ENCODE measurements at regions not wholly inside any gene's neighbourhood (a gene's known extent, or its start where the extent isn't known, plus 50 kb on each side); places are given as distances from the start of the nearest gene placed in this dataset.

GRCh38 chr4:14313757-14314156, 686.2 kb upstream of the BOD1L1 start:
- Mint-ChIP-seq H3K36me3 (no peaks in the 10 kb centered on the region), H3K4me1 (ENCODE audit: low read depth in 2 of 2) (no peaks in the 10 kb centered on the region), H3K27me3 (no peaks in the 10 kb centered on the region), H3K4me3 (no peak overlapping the region), H3K27ac (no peak overlapping the region), H3K9me3 (peaks cover 8% of the 10 kb centered on the region)
- DNase-seq (ENCODE audit: low spot score): no peak
- ATAC-seq: no peak

GRCh38 chr4:14315129-14315528, 687.2 kb upstream of the CPEB2 start:
- no peaks in the 10 kb centered on the region for H3K27me3 Mint-ChIP-seq
- no peak overlapping the region for H3K4me3 Mint-ChIP-seq

GRCh38 chr4:14317351-14317750, 684.9 kb upstream of the CPEB2 start:
- ATAC-seq (no peak), DNase-seq (ENCODE audit: low spot score) (no peak)
- H3K9me3 Mint-ChIP-seq: peaks cover 4% of the 10 kb centered on the region
- no peaks in the 10 kb centered on the region for H3K36me3 Mint-ChIP-seq
- H3K27me3 Mint-ChIP-seq: no peaks in the 10 kb centered on the region
- no peak overlapping the region for H3K4me3 Mint-ChIP-seq
- no peaks in the 10 kb centered on the region for H3K4me1 Mint-ChIP-seq (ENCODE audit: low read depth in 2 of 2)
- no peak overlapping the region for H3K27ac Mint-ChIP-seq

More at GRCh38 chr4:14315129-14315528, 687.2 kb upstream of the CPEB2 start:
- ATAC-seq (no peak), DNase-seq (ENCODE audit: low spot score) (no peak)
- Mint-ChIP-seq H3K4me1 (ENCODE audit: low read depth in 2 of 2) (no peaks in the 10 kb centered on the region), H3K36me3 (no peaks in the 10 kb centered on the region), H3K27ac (no peak overlapping the region), H3K9me3 (peaks cover 8% of the 10 kb centered on the region)

- no peaks in the 10 kb centered on the region for H3K36me3 Mint-ChIP-seq
- no peaks in the 10 kb centered on the region for H3K27me3 Mint-ChIP-seq
- H3K4me3 Mint-ChIP-seq: no peak overlapping the region
- ATAC-seq: no peak
- DNase-seq (ENCODE audit: low spot score): no peak
- peaks cover 4% of the 10 kb centered on the region for H3K9me3 Mint-ChIP-seq
- no peaks in the 10 kb centered on the region for H3K4me1 Mint-ChIP-seq (ENCODE audit: low read depth in 2 of 2)
- H3K27ac Mint-ChIP-seq: no peak overlapping the region
Measured at GRCh38 chr4:14318671-14319070, 683.6 kb upstream of the CPEB2 start.

DNA sequence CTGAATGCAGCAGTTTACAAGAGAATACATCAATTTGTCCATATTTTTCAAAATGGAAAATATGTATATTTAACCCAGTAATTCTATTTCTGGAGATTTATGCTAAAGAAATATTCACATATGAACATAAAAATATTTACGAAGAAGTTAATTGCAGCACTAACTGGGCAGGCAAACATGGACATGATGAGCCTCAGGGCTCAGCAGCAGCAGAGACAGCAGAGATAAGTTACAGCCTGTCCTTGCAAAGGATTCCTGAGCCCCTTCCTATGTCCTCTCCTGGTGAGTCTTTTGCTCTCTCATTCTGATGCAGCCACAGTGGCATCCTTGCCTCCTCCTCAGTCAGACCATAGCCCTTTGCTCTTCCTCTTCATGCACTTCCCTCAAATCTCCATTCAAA, 680.6 kb upstream of the CPEB2 start:
- Mint-ChIP-seq H3K4me1 (ENCODE audit: low read depth in 2 of 2) (no peaks in the 10 kb centered on the region), H3K9me3 (peaks cover 10% of the 10 kb centered on the region), H3K36me3 (no peaks in the 10 kb centered on the region), H3K4me3 (no peak overlapping the region), H3K27ac (no peak overlapping the region), H3K27me3 (no peaks in the 10 kb centered on the region)
- no peak for DNase-seq (ENCODE audit: low spot score)
- no peak for ATAC-seq

- H3K36me3 Mint-ChIP-seq: no peaks in the 10 kb centered on the region
- DNase-seq (ENCODE audit: low spot score): no peak
- H3K27ac Mint-ChIP-seq: no peak overlapping the region
- H3K27me3 Mint-ChIP-seq: no peaks in the 10 kb centered on the region
- H3K9me3 Mint-ChIP-seq: peaks cover 8% of the 10 kb centered on the region
- H3K4me3 Mint-ChIP-seq: no peak overlapping the region
- no peaks in the 10 kb centered on the region for H3K4me1 Mint-ChIP-seq (ENCODE audit: low read depth in 2 of 2)
- no peak for ATAC-seq
Measured at GRCh38 chr4:14323191-14323590, 679.1 kb upstream of the CPEB2 start.

DNA sequence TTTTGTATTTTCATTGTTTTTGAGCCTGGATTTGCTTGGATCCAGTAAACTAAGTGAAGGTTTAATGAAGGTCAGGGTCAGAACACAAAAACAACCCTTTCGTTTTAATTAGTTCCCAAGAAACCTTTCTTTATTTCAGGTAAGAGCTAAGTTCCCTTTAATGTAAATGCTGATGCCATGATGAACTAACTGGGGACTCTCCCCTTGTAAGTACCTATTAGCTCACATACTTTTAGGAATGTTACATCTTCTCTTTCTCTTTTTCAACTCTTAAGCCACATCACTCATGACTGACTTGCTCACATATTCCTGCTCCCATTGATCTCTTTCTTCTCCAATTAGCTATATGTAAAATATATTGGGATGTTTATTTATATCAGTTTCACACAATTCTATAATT, 673.1 kb upstream of the CPEB2 start:
- H3K27me3 Mint-ChIP-seq: no peaks in the 10 kb centered on the region
- no peaks in the 10 kb centered on the region for H3K4me1 Mint-ChIP-seq (ENCODE audit: low read depth in 2 of 2)
- H3K4me3 Mint-ChIP-seq: no peak overlapping the region
- no peaks in the 10 kb centered on the region for H3K36me3 Mint-ChIP-seq
- ATAC-seq (no peak), DNase-seq (ENCODE audit: low spot score) (no peak)
- H3K9me3 Mint-ChIP-seq: peaks cover 11% of the 10 kb centered on the region
- H3K27ac Mint-ChIP-seq: no peak overlapping the region

DNA sequence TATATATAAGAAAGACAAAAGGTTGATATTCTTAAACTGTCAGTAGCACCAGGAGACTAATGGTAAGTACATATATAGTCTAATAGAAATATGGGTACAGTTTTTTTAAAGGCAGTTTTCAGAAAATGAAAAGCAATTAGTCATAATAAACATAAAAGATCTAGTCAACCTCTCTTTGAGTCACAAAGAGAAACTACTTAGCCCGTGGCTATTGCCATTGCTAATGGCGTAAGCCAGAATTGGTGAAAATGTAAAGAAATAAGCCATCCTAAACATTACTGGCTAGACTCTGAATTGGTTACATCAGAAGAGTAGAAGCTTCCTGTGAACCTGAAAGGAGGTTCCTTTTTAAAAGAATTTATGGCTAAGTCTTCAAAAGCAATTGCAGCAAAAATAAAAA, 668.7 kb upstream of the CPEB2 start:
- H3K9me3 Mint-ChIP-seq: peaks cover 8% of the 10 kb centered on the region
- H3K4me3 Mint-ChIP-seq: no peak overlapping the region
- H3K4me1 Mint-ChIP-seq (ENCODE audit: low read depth in 2 of 2): no peaks in the 10 kb centered on the region
- no peaks in the 10 kb centered on the region for H3K36me3 Mint-ChIP-seq
- no peaks in the 10 kb centered on the region for H3K27me3 Mint-ChIP-seq
- DNase-seq (ENCODE audit: low spot score) (no peak), ATAC-seq (no peak)
- no peak overlapping the region for H3K27ac Mint-ChIP-seq

- no peaks in the 10 kb centered on the region for H3K27me3 Mint-ChIP-seq
- no peaks in the 10 kb centered on the region for H3K4me1 Mint-ChIP-seq (ENCODE audit: low read depth in 2 of 2)
- no peak overlapping the region for H3K4me3 Mint-ChIP-seq
- no peak overlapping the region for H3K27ac Mint-ChIP-seq
- ATAC-seq (no peak), DNase-seq (ENCODE audit: low spot score) (no peak)
- no peaks in the 10 kb centered on the region for H3K36me3 Mint-ChIP-seq
- H3K9me3 Mint-ChIP-seq: peaks cover 8% of the 10 kb centered on the region
Measured at GRCh38 chr4:14334166-14334565, 668.1 kb upstream of the CPEB2 start.

DNA sequence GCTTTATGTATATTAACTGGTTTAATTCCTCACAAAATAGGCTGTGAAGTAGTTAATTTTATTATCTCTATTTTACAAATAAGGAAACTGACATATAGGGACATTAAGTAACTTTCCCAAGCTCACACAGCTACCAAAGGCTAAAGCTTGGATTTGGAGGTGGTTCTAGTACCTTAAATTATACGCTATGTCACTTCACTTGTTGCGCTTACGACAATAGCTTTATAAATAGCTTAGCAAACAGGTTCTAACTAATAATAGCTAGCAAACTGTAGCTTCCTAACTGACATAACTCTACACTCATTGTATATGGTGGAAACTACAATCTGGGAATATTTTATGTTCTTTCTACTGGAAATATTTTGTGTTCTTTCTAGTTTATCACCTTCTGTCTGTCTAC, 666.4 kb upstream of the CPEB2 start:
- Mint-ChIP-seq H3K27ac (no peak overlapping the region), H3K4me1 (ENCODE audit: low read depth in 2 of 2) (no peaks in the 10 kb centered on the region), H3K9me3 (peaks cover 8% of the 10 kb centered on the region), H3K4me3 (no peak overlapping the region), H3K36me3 (no peaks in the 10 kb centered on the region), H3K27me3 (no peaks in the 10 kb centered on the region)
- no peak for DNase-seq (ENCODE audit: low spot score)
- ATAC-seq: no peak

GRCh38 chr4:14336656-14337055, 665.6 kb upstream of the CPEB2 start:
- ATAC-seq (no peak), DNase-seq (ENCODE audit: low spot score) (no peak)
- H3K27me3 Mint-ChIP-seq: no peaks in the 10 kb centered on the region
- H3K9me3 Mint-ChIP-seq: peaks cover 6% of the 10 kb centered on the region
- no peak overlapping the region for H3K4me3 Mint-ChIP-seq
- no peak overlapping the region for H3K27ac Mint-ChIP-seq
- H3K4me1 Mint-ChIP-seq (ENCODE audit: low read depth in 2 of 2): no peaks in the 10 kb centered on the region
- no peaks in the 10 kb centered on the region for H3K36me3 Mint-ChIP-seq

DNA sequence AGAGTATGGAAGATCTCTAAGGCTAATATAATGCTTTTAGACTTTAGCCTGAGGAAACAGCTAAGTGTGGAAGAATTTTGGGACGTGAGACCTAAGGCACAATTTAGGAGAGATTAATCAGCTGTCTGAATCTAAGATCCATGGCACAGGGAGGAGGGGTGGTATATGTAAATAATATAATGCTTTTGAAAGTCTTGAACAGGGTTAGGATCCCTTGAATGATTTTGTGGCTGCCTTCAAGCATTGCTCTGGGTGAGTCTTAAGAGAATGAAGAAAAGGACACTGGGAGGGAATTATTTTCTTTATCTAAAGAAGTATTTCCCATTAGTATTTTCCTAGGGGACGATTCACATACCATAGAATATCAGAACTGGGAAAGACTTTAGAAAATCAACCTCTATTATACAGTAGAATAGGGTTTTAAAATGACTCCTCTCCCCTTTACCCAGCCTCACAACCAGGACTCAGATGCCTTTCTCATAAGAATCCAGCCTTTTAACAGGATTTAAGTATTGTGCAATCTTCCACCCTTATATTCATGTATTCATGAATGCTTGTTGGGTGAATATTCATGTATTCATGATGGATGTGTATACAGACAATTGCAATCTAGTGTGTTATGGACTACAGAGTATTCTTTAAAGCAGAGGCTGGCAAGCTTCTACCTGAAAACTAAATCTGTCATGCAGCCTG, 664.2 kb upstream of the CPEB2 start:
- no peaks in the 10 kb centered on the region for H3K36me3 Mint-ChIP-seq
- H3K4me3 Mint-ChIP-seq: no peak overlapping the region
- no peaks in the 10 kb centered on the region for H3K4me1 Mint-ChIP-seq (ENCODE audit: low read depth in 2 of 2)
- H3K9me3 Mint-ChIP-seq: peaks cover 6% of the 10 kb centered on the region
- DNase-seq (ENCODE audit: low spot score): no peak
- no peak overlapping the region for H3K27ac Mint-ChIP-seq
- no peaks in the 10 kb centered on the region for H3K27me3 Mint-ChIP-seq
- no peak for ATAC-seq

GRCh38 chr4:14338585-14339265, 663.6 kb upstream of the CPEB2 start:
- ATAC-seq (no peak), DNase-seq (ENCODE audit: low spot score) (no peak)
- Mint-ChIP-seq H3K27ac (no peak overlapping the region), H3K36me3 (no peaks in the 10 kb centered on the region), H3K4me1 (ENCODE audit: low read depth in 2 of 2) (no peaks in the 10 kb centered on the region), H3K9me3 (peaks cover 6% of the 10 kb centered on the region), H3K4me3 (no peak overlapping the region), H3K27me3 (no peaks in the 10 kb centered on the region)

DNA sequence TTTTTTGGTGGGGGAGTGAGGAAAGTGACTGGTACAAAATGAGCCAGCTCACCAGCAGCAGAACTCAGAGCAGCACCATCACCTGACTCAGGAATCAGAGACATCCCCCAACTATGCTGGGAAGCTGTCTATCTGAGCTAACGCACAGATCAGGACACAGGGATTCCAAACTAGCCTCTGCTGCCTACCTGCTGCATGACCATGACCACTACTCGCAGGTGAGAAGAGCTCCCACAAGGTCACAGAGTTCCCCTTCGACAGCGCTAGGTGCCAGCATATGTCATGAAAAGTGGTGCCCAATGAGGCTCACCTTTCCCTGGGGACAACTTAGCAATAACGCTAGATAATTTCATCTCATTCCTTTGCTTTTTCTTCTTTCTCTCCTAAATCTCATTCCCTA, 662.6 kb upstream of the CPEB2 start:
- H3K27ac Mint-ChIP-seq: no peak overlapping the region
- no peak overlapping the region for H3K4me3 Mint-ChIP-seq
- H3K27me3 Mint-ChIP-seq: no peaks in the 10 kb centered on the region
- ATAC-seq (no peak), DNase-seq (ENCODE audit: low spot score) (no peak)
- H3K36me3 Mint-ChIP-seq: no peaks in the 10 kb centered on the region
- H3K4me1 Mint-ChIP-seq (ENCODE audit: low read depth in 2 of 2): no peaks in the 10 kb centered on the region
- H3K9me3 Mint-ChIP-seq: peaks cover 6% of the 10 kb centered on the region

GRCh38 chr4:14340321-14340720, 662.0 kb upstream of the CPEB2 start:
- H3K27ac Mint-ChIP-seq: no peak overlapping the region
- no peak overlapping the region for H3K4me3 Mint-ChIP-seq
- DNase-seq (ENCODE audit: low spot score): no peak
- no peaks in the 10 kb centered on the region for H3K27me3 Mint-ChIP-seq
- H3K4me1 Mint-ChIP-seq (ENCODE audit: low read depth in 2 of 2): no peaks in the 10 kb centered on the region
- ATAC-seq: no peak
- peaks cover 6% of the 10 kb centered on the region for H3K9me3 Mint-ChIP-seq
- H3K36me3 Mint-ChIP-seq: no peaks in the 10 kb centered on the region
